ENCODE measurements at regions not wholly inside any gene's neighbourhood (a gene's known extent, or its start where the extent isn't known, plus 50 kb on each side); places are given as distances from the start of the nearest gene placed in this dataset.

DNA sequence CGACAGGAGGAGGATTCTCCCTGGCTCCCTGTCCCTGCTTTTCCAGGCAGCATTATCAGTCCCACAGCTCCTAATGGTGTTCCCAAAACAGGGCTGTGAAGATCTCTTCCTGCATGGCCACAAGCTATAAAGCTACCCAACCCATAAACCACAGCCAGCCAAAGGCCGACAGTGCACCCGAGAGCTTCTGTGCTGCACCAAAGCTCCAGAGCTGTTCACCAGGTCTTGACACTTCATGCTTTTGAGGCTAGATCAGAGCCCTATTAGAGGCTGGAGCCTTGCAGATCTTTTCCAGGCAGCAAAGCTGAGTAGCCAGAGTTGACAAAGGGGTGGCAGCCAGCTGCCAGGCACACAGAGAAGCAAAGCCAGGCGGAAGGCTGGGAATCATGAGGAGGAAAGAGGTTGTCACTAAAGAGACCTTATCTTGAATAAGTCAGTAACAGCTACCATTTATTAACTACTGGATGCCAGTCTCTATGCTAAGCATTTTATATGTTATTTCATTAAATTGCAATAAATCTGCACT, 180.4 kb downstream of the KATNAL1 start:
- no peak for DNase-seq (ENCODE audit: low read depth)

DNA sequence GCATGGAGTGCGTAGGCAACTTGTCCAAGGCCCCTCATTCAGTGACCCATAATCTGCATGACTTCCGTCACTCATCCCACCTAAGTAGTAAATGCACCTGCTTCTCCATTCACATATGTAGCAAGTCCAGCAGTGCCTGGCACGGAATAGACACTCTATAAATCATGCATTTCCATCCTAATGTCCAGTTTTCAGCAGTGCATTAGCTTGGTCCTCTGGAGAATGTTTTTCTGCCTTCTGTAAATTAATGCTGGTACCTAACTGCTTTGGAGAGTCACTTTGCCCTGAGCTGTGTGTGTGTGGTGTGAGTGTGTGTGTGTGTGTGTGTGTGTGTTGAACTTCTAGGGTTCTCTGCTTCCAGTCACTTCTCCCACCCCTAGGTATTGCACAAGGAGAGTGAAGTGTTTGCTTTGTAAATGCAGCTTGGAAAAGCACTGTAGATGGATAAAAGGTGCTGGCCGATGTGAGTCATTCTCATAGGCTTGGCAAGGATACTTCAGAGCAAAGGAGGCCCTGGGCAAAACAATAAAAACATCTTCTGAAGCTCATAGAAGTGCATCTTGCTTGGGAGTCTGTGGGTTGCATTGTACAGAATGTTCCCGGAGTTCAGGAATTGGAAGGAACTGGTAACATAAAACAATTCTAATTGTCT, 181.8 kb downstream of the KATNAL1 start:
- no peak for DNase-seq (ENCODE audit: low read depth)

DNA sequence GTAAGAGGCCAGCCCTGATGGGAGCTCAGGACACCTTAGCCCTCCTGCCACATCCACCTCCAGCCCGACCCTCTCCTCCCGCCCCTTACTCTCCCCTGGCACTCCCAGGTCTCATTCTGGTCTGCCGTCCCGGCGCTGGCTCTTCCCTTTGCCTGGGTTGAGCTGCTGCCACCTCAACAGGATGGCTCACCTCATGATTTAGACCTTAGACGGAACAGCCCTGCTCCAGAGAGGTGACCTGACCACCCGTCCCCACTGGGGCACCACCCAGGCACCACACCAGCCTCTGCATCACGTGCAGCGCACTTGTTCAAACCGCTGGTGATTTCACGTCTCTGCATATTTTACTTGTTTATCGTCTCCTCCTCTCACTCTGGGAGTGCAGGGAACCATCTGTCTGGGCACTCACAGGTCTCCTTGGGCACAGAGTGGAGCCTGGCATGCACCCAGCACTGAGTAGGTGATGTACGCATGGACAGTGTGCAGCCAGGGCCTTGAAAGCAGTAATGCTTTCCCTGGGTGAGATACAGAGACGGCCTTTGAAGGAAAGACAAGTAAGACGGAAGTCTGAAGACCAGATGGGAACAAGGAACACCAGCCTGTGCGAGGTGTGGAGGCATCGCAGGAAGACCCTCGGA, 183.1 kb downstream of the KATNAL1 start:
- DNase-seq (ENCODE audit: low read depth) = no peak

DNA sequence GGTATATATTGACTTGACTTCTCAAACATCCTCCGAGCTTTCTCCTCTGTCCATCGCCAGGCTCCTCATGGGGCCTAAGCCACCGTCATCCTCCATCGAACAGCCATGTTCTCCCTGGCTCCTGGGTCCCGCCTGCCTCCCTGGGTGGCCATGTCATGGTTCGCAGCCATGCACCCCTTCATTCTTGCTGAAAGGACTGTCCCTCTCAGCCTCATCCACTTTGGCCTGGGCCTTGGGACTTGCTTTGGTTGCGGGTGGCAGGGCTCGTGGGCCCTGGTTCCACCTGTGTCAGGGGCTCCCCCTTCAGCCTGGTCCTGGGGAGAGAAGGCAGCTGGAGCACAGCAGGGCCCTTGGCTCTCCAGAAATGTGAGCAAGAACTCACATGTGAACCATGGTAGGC, 183.8 kb downstream of the KATNAL1 start:
- DNase-seq (ENCODE audit: low read depth) = no peak

DNA sequence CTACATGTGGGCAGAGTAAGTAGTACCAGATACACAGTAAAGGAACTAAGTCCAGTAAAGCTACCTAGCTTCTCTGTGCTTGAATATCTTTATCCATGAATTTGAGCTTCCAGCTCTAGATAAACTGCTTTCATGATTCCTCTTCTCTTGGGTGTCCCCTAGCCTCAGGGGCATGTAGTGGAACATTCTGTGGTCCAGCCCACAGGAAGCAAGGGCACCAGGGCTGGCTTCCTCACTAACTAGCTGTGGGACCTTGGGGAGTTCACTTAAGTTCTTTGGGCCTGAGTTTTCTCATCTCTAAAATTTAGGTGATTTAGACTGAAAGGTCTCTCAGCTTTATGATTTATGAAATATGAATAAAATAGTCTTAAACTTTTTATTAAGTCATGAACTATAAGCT, 185.7 kb downstream of the KATNAL1 start:
- no peak for DNase-seq (ENCODE audit: low read depth)

DNA sequence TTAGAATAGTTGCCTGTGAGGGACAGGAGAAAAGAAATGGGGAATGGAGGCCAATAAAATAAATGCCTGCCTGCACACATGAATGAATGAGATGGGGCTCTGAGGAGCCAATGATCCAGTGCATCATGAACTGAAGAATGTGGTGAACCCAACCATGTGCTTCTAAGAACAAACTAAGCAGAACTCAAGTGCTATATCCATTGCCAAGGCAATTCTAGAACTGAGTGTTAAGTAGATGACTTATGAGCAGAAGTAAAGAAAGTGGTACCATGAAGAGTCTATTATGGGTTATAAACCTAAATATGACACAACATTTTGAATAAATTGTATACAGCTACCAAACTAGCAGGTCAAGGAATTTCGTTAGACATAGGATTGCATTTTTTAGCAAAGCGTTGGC, 186.1 kb downstream of the KATNAL1 start:
- DNase-seq (ENCODE audit: low read depth) = no peak

DNA sequence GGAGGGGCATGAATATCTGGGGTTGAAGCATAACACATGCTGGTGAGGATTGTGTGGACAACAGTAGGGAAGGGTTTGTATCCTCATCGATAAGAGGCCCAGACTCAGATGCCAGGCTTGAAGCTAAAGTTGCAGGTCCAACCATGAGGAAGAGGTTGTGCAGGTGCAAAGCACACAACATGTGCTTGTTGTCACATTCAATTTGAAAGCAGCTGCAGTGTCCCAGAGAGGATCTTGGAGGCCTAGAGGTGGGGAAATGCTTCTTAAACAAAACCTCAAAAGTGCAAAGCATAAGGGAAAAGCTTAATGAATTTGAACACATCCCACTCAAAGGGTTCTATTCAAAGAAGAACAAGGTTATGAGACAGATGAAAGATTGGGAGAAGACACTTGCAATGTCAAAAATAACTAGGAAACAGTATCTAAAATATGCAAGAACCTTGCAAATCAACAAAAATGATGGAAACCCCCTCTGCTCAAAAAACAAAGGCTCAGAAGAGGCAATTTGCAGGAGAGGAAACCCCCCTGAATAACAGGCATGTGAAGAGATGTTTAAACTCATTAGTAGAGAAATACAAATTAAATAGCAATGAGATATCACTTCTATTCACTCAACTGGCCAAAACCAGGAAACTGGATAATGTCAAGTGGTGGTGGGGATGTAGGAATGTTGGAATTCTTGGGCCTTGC, 187.1 kb downstream of the KATNAL1 start:
- DNase-seq (ENCODE audit: low read depth) = no peak

DNA sequence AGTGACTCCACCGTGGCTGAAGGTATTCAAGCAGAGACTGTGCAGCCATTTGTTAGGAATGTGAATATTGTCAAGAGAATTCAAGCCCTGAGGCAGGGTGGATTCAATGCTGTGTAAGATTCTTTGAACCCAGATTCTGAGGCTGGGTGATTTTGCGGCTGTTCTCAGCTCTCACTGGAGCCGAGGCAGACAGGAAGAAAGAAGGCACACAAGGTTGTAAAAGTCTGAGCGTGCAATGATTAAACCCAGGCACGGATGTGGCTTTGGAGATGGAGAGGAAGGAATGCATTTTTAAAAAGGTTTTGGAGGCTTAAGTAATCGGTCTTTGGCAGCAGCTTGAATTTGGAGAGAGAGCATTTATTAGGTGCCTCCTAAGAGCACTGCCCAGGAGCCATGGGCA, 187.9 kb downstream of the KATNAL1 start:
- peak; percentile 60 for DNase-seq (ENCODE audit: low read depth)

DNA sequence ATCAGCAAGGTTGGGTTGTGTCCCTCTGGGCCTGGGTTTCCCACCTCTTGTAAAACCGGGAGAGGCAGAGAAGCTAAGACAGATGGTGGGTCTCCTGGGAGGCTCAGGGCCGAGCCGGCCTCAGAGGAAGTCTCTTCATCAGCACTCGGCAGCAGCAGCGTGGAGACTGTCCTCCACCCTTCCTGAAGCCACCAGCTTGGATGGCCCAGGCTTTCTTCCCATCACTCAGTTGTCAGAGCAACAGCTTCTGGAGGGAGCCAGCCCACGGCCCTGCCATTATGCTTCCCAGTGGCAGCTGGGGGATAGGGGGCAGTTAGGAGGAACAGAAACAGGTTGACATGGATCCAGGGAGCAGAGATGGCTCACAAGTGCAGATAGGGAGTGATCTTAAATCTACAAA, 191.0 kb downstream of the KATNAL1 start:
- DNase-seq (ENCODE audit: low read depth) = no peak

DNA sequence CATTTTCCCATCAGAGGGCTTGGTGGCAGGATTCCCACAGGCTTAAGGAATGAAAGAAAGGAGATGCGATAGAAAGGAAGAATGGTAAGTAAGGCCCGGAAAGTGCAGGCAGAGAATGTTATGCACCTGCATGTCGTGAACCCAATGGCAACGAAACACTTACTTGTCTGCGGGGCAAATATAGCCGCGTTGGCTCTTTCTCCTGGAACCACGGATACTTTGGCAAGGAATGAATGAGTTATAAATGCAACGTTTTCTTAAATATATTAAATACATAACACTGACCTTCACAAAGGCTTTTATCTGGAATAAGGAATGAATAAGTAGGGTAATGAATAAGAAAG, 192.1 kb downstream of the KATNAL1 start:
- DNase-seq (ENCODE audit: low read depth) = no peak

DNA sequence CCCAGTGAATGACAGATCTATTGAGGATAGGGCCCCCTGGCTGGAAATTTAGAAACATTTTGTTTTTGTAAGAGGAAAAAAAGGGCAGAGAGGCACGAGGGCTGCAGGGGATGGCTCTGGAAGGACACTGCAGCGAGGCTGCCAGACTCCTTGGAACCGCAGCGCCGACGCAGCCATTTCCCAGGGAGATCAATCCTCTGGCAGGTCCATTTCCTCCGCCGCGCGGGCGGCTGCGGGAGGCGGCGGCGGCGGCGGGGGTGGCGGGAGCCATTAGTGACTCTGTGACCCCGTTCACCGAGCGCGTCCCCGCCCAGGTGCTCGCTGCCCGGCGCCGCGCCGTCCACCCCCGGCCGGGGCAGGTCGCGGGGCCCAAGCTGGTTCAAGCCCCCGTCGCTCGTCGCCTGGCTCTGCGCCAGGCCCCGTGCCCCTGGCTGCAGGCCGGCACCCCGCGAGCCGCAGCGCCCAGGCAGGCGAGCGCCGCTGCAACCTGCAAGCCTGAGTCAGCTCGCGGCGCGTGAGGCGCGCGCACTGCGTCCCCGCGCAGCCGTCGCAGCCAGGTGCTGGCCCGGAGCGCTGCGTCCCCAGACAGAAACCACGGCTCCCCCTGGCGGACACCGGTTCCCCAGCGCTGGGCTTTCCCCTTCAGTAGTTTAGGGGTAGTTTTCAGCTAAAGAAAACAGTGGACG, 192.6 kb downstream of the KATNAL1 start:
- DNase-seq (ENCODE audit: low read depth) = peak; percentile 81

DNA sequence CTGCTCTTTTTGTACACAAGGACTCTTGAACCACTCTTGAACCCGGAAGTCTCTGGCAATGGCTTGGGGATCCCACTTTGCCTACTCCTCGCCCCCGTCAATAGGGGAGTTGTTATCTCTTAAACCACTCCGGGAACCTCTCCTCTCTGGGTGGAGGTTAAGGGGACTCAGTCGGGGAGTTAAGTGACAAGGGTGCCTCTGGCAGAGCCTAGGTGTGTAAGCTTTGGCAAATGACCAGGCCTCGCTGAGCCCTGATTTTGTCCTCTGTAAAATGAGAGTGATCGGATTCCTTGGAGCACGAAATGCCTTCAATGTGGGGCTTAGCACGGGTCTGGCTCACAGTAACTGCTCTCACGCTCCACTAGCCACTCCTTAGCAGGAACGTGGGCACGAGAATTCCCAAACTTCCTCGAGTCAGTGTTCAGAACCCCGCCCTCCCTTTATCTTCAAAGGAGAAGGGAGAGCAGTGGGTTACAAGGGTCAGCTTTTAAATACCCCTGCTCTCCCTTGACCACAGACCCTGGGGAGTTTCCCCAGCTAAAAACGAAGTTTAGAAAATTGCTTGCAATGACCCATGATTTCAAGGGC, 193.3 kb downstream of the KATNAL1 start:
- DNase-seq (ENCODE audit: low read depth) = no peak

DNA sequence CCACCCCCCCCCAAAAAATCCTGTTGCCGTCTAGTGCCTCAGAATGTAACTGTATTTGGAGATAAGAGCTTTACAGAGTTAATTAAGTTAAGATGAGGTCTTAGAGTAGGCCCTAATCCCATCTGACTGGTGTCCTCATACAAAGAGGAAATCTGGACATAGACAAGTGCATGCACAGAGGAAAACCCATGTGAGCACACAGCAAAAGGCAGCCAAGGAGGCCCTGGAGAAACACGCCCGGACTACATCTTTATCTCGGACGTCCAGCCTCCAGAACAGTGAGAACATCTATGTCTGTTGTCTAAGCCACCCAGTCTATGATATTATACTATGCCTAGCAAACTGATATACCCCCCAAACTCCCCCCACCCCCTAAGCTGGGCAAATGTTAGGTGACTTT, 193.8 kb downstream of the KATNAL1 start:
- no peak for DNase-seq (ENCODE audit: low read depth)

DNA sequence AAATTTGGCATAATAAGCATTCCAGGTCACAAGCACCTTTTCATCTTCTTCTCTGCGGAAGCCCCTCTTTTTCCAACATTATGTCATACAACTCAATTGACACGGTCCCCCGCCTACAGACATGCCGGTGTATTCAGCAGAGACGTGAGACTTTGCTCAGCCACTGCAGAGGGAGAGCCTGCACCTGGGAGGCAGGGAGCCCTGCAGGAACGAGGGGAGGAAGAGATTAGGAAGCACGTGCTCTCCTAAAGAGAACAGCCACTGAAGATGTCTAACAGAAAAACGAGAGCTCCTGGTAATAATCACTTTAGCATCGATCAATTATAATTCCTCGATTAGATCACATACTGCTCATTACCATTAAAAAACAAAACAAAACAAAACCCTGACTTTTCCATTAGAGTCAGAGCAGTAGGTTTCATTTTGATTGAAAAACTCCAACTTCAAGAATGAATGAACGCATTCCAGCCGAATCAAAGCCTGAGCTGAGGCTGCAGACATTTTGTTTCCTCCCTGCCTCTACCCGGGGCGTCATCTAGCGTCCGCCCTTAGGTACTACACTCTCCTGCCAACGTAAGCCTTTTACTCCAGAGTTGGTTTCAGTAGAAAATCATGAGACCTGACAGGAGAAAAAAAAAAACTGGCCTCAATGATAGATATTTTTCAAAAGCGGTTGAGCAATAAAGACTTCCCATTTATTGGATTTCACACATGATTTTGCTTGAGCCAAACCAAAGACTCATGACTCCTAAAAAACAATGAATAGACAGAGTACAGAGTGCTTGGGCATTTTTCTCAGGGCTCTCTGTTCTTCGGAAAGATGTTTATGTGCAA, 194.5 kb downstream of the KATNAL1 start:
- DNase-seq (ENCODE audit: low read depth) = peak; percentile 82

DNA sequence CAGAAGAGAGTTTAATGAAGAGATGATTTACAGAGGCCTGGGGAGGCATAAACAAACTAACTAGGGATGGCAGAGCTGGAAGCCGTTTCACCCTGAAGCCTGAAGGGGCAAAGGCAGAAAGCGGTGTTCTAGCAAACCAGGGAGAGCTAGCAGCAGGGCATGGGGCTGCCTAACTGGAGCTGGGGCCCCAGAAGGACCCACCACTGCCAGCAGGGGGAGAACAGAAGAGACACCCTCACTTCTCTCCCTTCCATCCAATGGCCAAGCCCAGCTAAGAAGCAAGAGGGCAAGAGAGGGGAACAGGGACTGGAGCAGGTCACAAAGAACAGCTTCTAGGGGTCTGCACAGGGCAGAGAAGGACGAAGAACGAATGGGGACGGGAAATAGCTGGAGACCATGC, 195.5 kb downstream of the KATNAL1 start:
- DNase-seq (ENCODE audit: low read depth) = no peak

DNA sequence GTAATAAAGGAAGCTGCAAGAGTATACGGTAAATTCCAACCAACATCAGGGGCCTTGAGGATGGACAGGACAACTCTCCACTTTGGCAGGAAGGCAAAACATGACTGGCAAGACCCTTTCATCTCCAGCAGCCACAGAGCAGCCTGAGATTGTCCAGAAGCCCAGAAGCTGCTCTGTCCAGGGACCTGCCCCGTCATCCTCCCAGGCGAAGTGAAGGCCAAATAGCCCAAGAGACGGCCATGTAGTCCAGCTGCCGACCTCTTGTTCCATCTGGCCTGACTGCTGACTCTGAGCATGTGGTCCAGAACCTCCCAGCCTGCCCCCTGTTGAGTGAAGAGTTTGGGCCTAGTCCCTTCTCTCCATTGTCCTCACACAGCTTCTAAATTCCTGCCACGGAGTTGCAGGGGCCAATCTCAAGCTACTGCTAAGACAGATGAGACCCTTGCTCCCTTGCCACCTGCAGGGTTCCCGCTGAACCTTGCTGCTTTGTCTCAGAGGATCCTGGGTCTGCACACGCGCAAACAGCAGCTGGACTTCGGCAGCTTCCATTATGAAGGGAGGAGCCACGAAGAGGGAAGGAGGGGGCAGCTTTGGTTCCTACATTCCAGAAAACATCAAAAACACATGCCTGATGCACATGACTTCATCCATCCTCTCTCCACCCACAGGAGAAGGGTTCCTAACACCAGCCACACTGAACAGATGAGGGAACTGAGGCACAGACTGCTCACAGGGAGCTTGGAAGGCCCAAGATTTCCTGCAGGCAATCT, 196.9 kb downstream of the KATNAL1 start:
- DNase-seq (ENCODE audit: low read depth) = no peak

DNA sequence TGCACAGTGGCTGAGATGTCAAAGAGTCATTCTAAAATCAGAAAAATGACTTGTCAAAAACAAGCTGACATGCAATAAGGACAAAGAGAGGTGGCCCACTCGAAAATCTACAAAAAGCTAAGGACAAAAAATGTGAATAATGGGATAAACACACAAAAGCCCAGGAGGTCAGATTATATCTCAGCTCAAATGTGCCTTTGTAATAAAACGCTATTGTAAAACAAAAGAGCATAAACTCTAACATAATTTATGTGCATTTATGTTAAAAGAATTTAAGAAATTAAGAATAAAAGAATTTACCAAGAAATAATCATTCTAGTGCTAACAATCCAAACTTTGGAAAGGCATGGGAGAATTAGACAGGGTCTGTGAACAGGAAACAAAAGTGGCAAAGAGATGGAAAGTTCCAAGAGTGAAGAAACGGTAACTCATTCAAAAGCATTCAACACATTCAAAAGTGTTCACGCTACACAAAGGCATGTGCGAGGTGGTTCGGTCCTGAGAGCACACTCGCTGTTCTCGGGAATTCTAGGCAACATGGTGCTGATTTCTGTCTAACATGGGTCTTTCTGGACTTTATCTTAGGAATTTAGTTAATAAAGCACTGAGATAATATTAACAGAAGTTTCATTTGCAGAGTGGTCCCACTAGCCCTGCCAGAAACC, 197.7 kb downstream of the KATNAL1 start:
- no peak for DNase-seq (ENCODE audit: low read depth)

DNA sequence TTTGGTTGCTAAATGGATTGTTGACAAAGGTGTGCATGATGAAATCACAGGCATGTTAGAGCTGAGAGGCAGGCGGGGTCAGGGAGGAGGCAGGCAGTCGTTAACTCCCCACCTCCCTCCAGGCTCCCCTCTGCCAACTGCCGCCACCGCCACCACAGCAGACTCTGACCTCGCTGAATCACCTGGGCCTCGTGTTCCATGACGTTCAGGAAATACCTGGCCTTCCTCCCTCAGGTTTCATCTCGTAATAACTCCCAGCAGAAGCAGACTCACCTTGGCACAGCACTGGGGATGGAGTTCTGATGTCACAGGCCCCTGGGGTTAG, 198.5 kb downstream of the KATNAL1 start:
- DNase-seq (ENCODE audit: low read depth) = no peak

DNA sequence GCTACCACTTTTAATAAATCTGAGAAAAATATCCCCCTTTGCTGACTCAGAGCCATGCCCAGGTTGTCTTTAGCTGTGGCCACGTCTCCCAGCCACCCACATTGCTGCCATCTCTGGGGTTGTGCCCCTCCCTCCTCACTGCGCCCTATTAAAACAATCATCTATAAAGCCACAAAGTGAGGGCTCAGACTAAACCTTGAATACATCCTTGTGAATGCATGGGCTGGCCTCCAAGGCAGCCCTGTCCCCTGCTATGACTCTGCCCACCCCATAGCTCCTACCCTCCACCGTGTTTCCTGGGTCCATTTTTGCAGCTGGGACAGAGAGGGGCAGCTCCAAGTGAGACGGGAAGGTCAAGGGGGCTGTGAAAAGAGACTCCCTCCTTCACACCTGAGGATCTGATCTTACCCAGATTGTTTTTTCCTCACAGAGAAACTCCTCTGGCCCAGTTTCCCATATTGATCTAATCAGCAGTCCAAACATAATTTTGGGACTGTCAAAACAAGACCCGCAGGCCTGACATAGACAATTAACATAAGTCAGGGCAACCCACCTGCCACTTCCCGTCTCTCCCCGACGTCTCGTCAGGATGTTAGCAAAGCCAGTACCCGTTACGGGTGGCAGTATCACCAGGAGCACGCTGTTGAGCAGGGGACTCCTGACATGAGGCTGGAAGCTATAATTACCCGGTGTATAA, 199.0 kb downstream of the KATNAL1 start:
- DNase-seq (ENCODE audit: low read depth) = no peak
